Uterus (tissue), 3 donors: ENCODE measurements at regions not wholly inside any gene's neighbourhood (a gene's known extent, or its start where the extent isn't known, plus 50 kb on each side); places are given as distances from the start of the nearest gene placed in this dataset.
"Not testable (repeated sequence)": the region's sequence is repeated elsewhere in the genome, so short reads cannot be mapped to it uniquely, and the experiment has no call there.

Source experiments
- DNase-seq, 2 donors: peaks; one replicate each; pipeline ENCODE4 v3.0.0-alpha.2; 2019 to 2020
- H3K27ac ChIP-seq, 2 donors: fragments of 200-600 bp; sonication (generic); 1 replicate in 1 of 2; 2 replicates in 1 of 2; pipeline ENCODE4 v1.5.1; 2016 to 2018
- H3K27me3 ChIP-seq, 2 donors: fragments of 200-600 bp; sonication (generic); one replicate each; pipeline ENCODE4 v1.5.1; 2018 to 2019; ENCODE audit warnings: control low read depth in 1 of 2
- H3K36me3 ChIP-seq, 2 donors: fragments of 200-600 bp; sonication (generic); one replicate each; pipeline ENCODE4 v1.5.1; 2019; ENCODE audit warnings: control low read depth in 1 of 2
- H3K4me1 ChIP-seq, 2 donors: fragments of 200-600 bp; sonication (generic); one replicate each; pipeline ENCODE4 v1.5.1; 2018 to 2019; ENCODE audit warnings: control low read depth in 1 of 2
- H3K4me3 ChIP-seq, 2 donors: fragments of 200-600 bp; sonication (generic); 1 replicate in 1 of 2; 2 replicates in 1 of 2; pipeline ENCODE4 v1.5.1; 2018 to 2019; ENCODE audit warnings: mild to moderate bottlenecking in 1 of 2
- H3K9me3 ChIP-seq, 2 donors: fragments of 200-600 bp; sonication (generic); one replicate each; pipeline ENCODE4 v1.5.1; 2019; ENCODE audit warnings: control low read depth in 1 of 2
- CTCF ChIP-seq, 4 experiments: fragments of 200-600 bp in 2 of 4; fragments of 450-650 bp in 2 of 4; sonication (generic) in 2 of 4; IDR thresholded peaks; one replicate each; pipeline ENCODE4 v1.5.1; 2016 to 2019; ENCODE audit warnings: antibody characterized with exemption in 4 of 4, mild to moderate bottlenecking in 2 of 4, moderate library complexity in 1 of 4
- POLR2A ChIP-seq, 2 donors: fragments of 450-650 bp; IDR thresholded peaks; one replicate each; pipeline ENCODE4 v1.6.1; 2016; ENCODE audit warnings: antibody characterized with exemption in 2 of 2, mild to moderate bottlenecking in 1 of 2, moderate library complexity in 1 of 2
- intact Hi-C: fragments of 100-400 bp; cut with DNase I; formaldehyde crosslinking; loops from one replicate; pipeline ENCODE4 v1.15.1; 2023; ENCODE audit warnings: low total_unique reads
- donor health status: DM: yes; HTN: yes; CAD: no.

GRCh38 chr21:32930673-32931072 lies 95.1 kb upstream of the OLIG2 start:
- Histone ChIP-seq H3K4me3 (no peak overlapping the region), H3K4me1 (no peaks in the 10 kb centered on the region), H3K36me3 (no peaks in the 10 kb centered on the region), H3K27me3 (no peaks in the 10 kb centered on the region), H3K9me3 (no peaks in the 10 kb centered on the region), H3K27ac (no peak overlapping the region)
- intact Hi-C loops: no loop called here
- TF ChIP-seq POLR2A (IDR thresholded peaks at IDR 0.05): no peak
- no peak for TF ChIP-seq CTCF (IDR thresholded peaks at IDR 0.05)
- no peak for DNase-seq

GRCh38 chr21:32934068-32934467 lies 91.7 kb upstream of the OLIG2 start:
- H3K36me3 ChIP-seq, H3K9me3 ChIP-seq, intact Hi-C loops, H3K4me3 ChIP-seq, H3K27ac ChIP-seq, DNase-seq, H3K27me3 ChIP-seq, H3K4me1 ChIP-seq: not testable (repeated sequence)

- intact Hi-C loops: no loop called here
Measured at GRCh38 chr21:32934829-32935228, 90.9 kb upstream of the OLIG2 start.

GRCh38 chr21:32940079-32941014 lies 85.4 kb upstream of the OLIG2 start:
- intact Hi-C loops: no loop called here
- DNase-seq: peak in 1 of 2 donors; percentile 16
- TF ChIP-seq CTCF (IDR thresholded peaks at IDR 0.05): peak; percentile 41 to 48 (median 42)
- TF ChIP-seq POLR2A (IDR thresholded peaks at IDR 0.05): no peak
- Histone ChIP-seq H3K27ac (no peak overlapping the region), H3K4me1 (no peaks in the 10 kb centered on the region), H3K9me3 (no peaks in the 10 kb centered on the region), H3K4me3 (no peak overlapping the region), H3K27me3 (no peaks in the 10 kb centered on the region), H3K36me3 (no peaks in the 10 kb centered on the region)

More at GRCh38 chr21:32934829-32935228, 90.9 kb upstream of the OLIG2 start:
- DNase-seq: no peak
- Histone ChIP-seq H3K36me3 (no peaks in the 10 kb centered on the region), H3K4me1 (no peaks in the 10 kb centered on the region), H3K9me3 (no peaks in the 10 kb centered on the region), H3K4me3 (no peak overlapping the region), H3K27ac (no peak overlapping the region), H3K27me3 (no peaks in the 10 kb centered on the region)
- no peak for TF ChIP-seq CTCF (IDR thresholded peaks at IDR 0.05)
- TF ChIP-seq POLR2A (IDR thresholded peaks at IDR 0.05): no peak

- DNase-seq: no peak
- H3K27ac ChIP-seq: no peak overlapping the region
- no peak overlapping the region for H3K4me3 ChIP-seq
- intact Hi-C loops: no loop called here
- H3K36me3 ChIP-seq: no peaks in the 10 kb centered on the region
- TF ChIP-seq POLR2A (IDR thresholded peaks at IDR 0.05): no peak
- no peak for TF ChIP-seq CTCF (IDR thresholded peaks at IDR 0.05)
- no peaks in the 10 kb centered on the region for H3K4me1 ChIP-seq
- H3K27me3 ChIP-seq: no peaks in the 10 kb centered on the region
- no peaks in the 10 kb centered on the region for H3K9me3 ChIP-seq
Measured at GRCh38 chr21:32941263-32941662, 84.5 kb upstream of the OLIG2 start.
